ENCODE measurements at regions not wholly inside any gene's neighbourhood (a gene's known extent, or its start where the extent isn't known, plus 50 kb on each side); places are given as distances from the start of the nearest gene placed in this dataset.

DNA sequence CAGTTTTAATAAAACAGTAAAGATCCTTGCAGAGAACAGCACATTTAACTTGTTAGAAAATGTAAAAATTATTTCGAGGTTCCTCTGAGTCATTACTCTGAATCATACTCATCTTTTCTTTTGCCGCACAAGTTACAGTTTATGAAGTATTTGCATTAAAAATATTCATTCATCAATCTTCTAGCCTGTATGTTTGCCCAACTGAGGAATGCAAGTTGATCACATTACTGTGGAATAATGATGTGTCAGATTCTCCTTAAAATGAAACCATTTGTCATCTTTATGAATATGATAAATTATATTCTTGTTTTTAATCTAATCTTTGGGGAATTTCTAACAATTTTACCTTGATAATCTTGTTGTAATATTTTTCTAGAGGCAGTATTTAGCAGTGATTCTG, 340.4 kb upstream of the OPRM1 start:
- H3K56ac ChIP-seq (ENCODE audit: insufficient read length, low read depth, low read length) = no peak overlapping the region
- H3K27ac ChIP-seq (ENCODE audit: insufficient read length, low read depth, low read length) = no peak overlapping the region
- TF ChIP-seq, protein P1, sequence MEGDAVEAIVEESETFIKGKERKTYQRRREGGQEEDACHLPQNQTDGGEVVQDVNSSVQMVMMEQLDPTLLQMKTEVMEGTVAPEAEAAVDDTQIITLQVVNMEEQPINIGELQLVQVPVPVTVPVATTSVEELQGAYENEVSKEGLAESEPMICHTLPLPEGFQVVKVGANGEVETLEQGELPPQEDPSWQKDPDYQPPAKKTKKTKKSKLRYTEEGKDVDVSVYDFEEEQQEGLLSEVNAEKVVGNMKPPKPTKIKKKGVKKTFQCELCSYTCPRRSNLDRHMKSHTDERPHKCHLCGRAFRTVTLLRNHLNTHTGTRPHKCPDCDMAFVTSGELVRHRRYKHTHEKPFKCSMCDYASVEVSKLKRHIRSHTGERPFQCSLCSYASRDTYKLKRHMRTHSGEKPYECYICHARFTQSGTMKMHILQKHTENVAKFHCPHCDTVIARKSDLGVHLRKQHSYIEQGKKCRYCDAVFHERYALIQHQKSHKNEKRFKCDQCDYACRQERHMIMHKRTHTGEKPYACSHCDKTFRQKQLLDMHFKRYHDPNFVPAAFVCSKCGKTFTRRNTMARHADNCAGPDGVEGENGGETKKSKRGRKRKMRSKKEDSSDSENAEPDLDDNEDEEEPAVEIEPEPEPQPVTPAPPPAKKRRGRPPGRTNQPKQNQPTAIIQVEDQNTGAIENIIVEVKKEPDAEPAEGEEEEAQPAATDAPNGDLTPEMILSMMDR (conservative IDR thresholded peaks at IDR 0.05) = no peak
- no peak for DNase-seq
- Mint-ChIP-seq H3K4me3 (no peak overlapping the region), H3K4me1 (peaks cover 0 to 6% of the 10 kb centered on the region in 2 experiments; a peak in 1 of 4 replicates), H3K27ac (no peak overlapping the region), H3K9me3 (peaks cover 0 to 2% of the 10 kb centered on the region in 2 experiments; a peak in 1 of 5 replicates), H3K27me3 (ENCODE audit: low read depth) (no peaks in the 10 kb centered on the region), H3K36me3 (ENCODE audit: insufficient read depth in 1 of 3, low read depth in 3 of 3) (no peaks in the 10 kb centered on the region)
- H4K5ac ChIP-seq (ENCODE audit: insufficient read length, low read depth, low read length) = no peak overlapping the region
- no peaks in the 10 kb centered on the region for H4K20me1 ChIP-seq (ENCODE audit: control insufficient read depth, insufficient read depth, insufficient read length)
- no peak overlapping the region for H2BK20ac ChIP-seq (ENCODE audit: low read depth, low read length, poor library complexity, severe bottlenecking)
- no peak overlapping the region for H2BK12ac ChIP-seq (ENCODE audit: insufficient read length, low read depth, low read length)
- no peaks in the 10 kb centered on the region for H3K23me2 ChIP-seq (ENCODE audit: insufficient read length, low read depth, low read length, poor library complexity, severe bottlenecking)
- no peak overlapping the region for H2BK15ac ChIP-seq (ENCODE audit: low read depth, low read length)
- H3K23ac ChIP-seq (ENCODE audit: insufficient read length, low read depth, low read length) = no peak overlapping the region
- no peak overlapping the region for H3K4me2 ChIP-seq (ENCODE audit: insufficient read depth, insufficient read length, low read length)
- H2AFZ ChIP-seq (ENCODE audit: low read length) = no peak overlapping the region
- no peak overlapping the region for H3K14ac ChIP-seq (ENCODE audit: insufficient read depth, low read length)
- no peak overlapping the region for H4K8ac ChIP-seq (replicated peaks; ENCODE audit: insufficient read length, low read depth, low read length)
- no peak overlapping the region for H3K18ac ChIP-seq (ENCODE audit: insufficient read length, low read depth, low read length)
- no peaks in the 10 kb centered on the region for H3K79me1 ChIP-seq (ENCODE audit: insufficient read depth, low read depth, low read length, poor library complexity, severe bottlenecking)
- H3K79me2 ChIP-seq (ENCODE audit: insufficient read depth, low read length) = no peaks in the 10 kb centered on the region
- H2BK120ac ChIP-seq (ENCODE audit: low read depth, low read length, poor library complexity, severe bottlenecking) = no peak overlapping the region
- H3K4me1 ChIP-seq (ENCODE audit: insufficient read depth, low read length) = no peaks in the 10 kb centered on the region
- no peak overlapping the region for H3K9ac ChIP-seq (ENCODE audit: extremely low read depth, insufficient read length, low read length)
- no peaks in the 10 kb centered on the region for H3K9me3 ChIP-seq (ENCODE audit: control insufficient read depth, low read depth, low read length)
- no peaks in the 10 kb centered on the region for H3K27me3 ChIP-seq (ENCODE audit: insufficient read depth, low read length)
- H2BK5ac ChIP-seq (ENCODE audit: insufficient read length, low read length) = no peak overlapping the region
- no peak overlapping the region for H3K4ac ChIP-seq (ENCODE audit: low read depth, low read length)
- H4K91ac ChIP-seq (ENCODE audit: insufficient read length, low read depth, low read length) = no peak overlapping the region
- no CpG with 5 or more reads among the region's 2 CpGs for WGBS (ENCODE audit: extremely low coverage, insufficient read length, low lambda C conversion rate)
- no peak overlapping the region for H3T11ph ChIP-seq (ENCODE audit: low read length)
- no peak overlapping the region for H2AK5ac ChIP-seq (ENCODE audit: insufficient read length, low read length)
